GM23338 (cell line): ENCODE measurements at regions not wholly inside any gene's neighbourhood (a gene's known extent, or its start where the extent isn't known, plus 50 kb on each side); places are given as distances from the start of the nearest gene placed in this dataset.

Source experiments
- CREB1 ChIP-seq: fragments of 250-450 bp; sonication (Bioruptor Pico); IDR thresholded peaks from 2 replicates; pipeline ENCODE4 v1.5.0; 2020; ENCODE audit warnings: low read depth, mild to moderate bottlenecking, moderate library complexity
- CTCF ChIP-seq, 2 experiments: fragments of 200-600 bp in 1 of 2; sonication (generic) in 1 of 2; conservative IDR thresholded peaks; 2 replicates each; pipeline versions ENCODE4 v1.5.1 to v1.6.1; 2016 to 2017; ENCODE audit warnings: antibody characterized with exemption in 2 of 2, low read depth in 2 of 2, mild to moderate bottlenecking in 2 of 2, moderate library complexity in 1 of 2
- EZH2 ChIP-seq: fragments of 200-600 bp; sonication (generic); IDR thresholded peaks from one replicate; pipeline ENCODE4 v1.8.0; 2017; ENCODE audit warnings: antibody characterized with exemption, mild to moderate bottlenecking, low read depth; ENCODE audit not compliant: unreplicated experiment
- EZH2phosphoT487 ChIP-seq: fragments of 200-600 bp; sonication (generic); IDR thresholded peaks from one replicate; pipeline ENCODE4 v1.8.1; 2018; ENCODE audit warnings: antibody characterized with exemption; ENCODE audit not compliant: unreplicated experiment
- JUNB ChIP-seq: IDR thresholded peaks from one replicate; pipeline ENCODE4 v1.6.1; 2016; ENCODE audit warnings: antibody characterized with exemption; ENCODE audit not compliant: unreplicated experiment
- POLR2AphosphoS5 ChIP-seq: IDR thresholded peaks from 2 replicates; pipeline ENCODE4 v1.6.1; 2016; ENCODE audit warnings: antibody characterized with exemption, low read depth
- ZNF331 ChIP-seq: fragments of 250-450 bp; sonication (Bioruptor Pico); IDR thresholded peaks from 2 replicates; pipeline ENCODE4 v1.5.0; 2020; ENCODE audit warnings: low read depth, mild to moderate bottlenecking, moderate library complexity

GRCh38 chr21:18741954-18742353, 338.4 kb upstream of the TMPRSS15 start:
- TF ChIP-seq CTCF (conservative IDR thresholded peaks at IDR 0.05; ENCODE audit: low read depth in 2 of 2) = no peak
- no peak for TF ChIP-seq POLR2AphosphoS5
- no peak for TF ChIP-seq EZH2
- TF ChIP-seq CREB1 (CRISPR knock-in tag) = no peak
- TF ChIP-seq EZH2phosphoT487 = no peak
- TF ChIP-seq ZNF331 = no peak
- no peak for TF ChIP-seq JUNB
